K562 (cell line): ENCODE measurements at regions not wholly inside any gene's neighbourhood (a gene's known extent, or its start where the extent isn't known, plus 50 kb on each side); places are given as distances from the start of the nearest gene placed in this dataset.
A peak's percentile ranks its signal among the peaks of the same experiment; 100 is the strongest.

Source experiments
- CCNT2 ChIP-seq: IDR thresholded peaks from 2 replicates; pipeline ENCODE4 v1.6.1; 2011; ENCODE audit warnings: borderline replicate concordance, low read depth, mild to moderate bottlenecking, moderate library complexity, mixed read lengths, low read length; ENCODE audit not compliant: insufficient read length; ENCODE audit errors: extremely low read depth
- CHD2 ChIP-seq: IDR thresholded peaks from 2 replicates; pipeline ENCODE4 v1.6.1; 2011; ENCODE audit warnings: low read depth, low read length
- DPF2 ChIP-seq: fragments of 450-650 bp; IDR thresholded peaks from 2 replicates; pipeline ENCODE4 v1.6.1; 2016
- MAFK ChIP-seq: IDR thresholded peaks from 2 replicates; pipeline ENCODE4 v1.6.1; 2011; ENCODE audit warnings: low read length, improper control_type of control experiment
- POLR2H ChIP-seq: IDR thresholded peaks from 2 replicates; pipeline ENCODE4 v1.6.1; 2016; ENCODE audit warnings: missing genetic modification characterization, low read depth, mild to moderate bottlenecking, control low read depth, missing compliant biosample characterization, moderate library complexity
- POLR3G ChIP-seq: IDR thresholded peaks from 2 replicates; pipeline ENCODE4 v1.6.1; 2011; ENCODE audit not compliant: insufficient read length, insufficient replicate concordance; ENCODE audit errors: extremely low read depth
- RBM34 ChIP-seq: fragments of 200-400 bp; formaldehyde crosslinking; IDR thresholded peaks from 2 replicates; pipeline ENCODE4 v1.6.1; 2018; ENCODE audit warnings: low read length, borderline replicate concordance; ENCODE audit not compliant: insufficient read depth
- SIN3B ChIP-seq: fragments of 450-650 bp; IDR thresholded peaks from 2 replicates; pipeline ENCODE4 v1.6.1; 2017; ENCODE audit warnings: low read depth, mild to moderate bottlenecking, moderate library complexity
- STAG1 ChIP-seq: sonication (generic); formaldehyde crosslinking; IDR thresholded peaks from 2 replicates; pipeline ENCODE4 v1.5.0; 2020; ENCODE audit warnings: missing genetic modification reagents, borderline replicate concordance
- TAF7 ChIP-seq: fragments of 450-650 bp; IDR thresholded peaks from 2 replicates; pipeline ENCODE4 v1.6.1; 2016; ENCODE audit warnings: missing genetic modification characterization, missing compliant biosample characterization
- TCFL5 ChIP-seq: fragments of 250-450 bp; sonication (Bioruptor Pico); conservative IDR thresholded peaks from 2 replicates; pipeline ENCODE4 v1.6.1; 2021; ENCODE audit warnings: mild to moderate bottlenecking, moderate library complexity, matching md5 sums
- TGIF2 ChIP-seq: sonication (generic); formaldehyde crosslinking; IDR thresholded peaks from 2 replicates; pipeline ENCODE4 v1.8.1; 2022; ENCODE audit warnings: mild to moderate bottlenecking, missing genetic modification reagents, moderate library complexity
- ZC3H11A ChIP-seq: IDR thresholded peaks from 2 replicates; pipeline ENCODE4 v1.6.1; 2012; ENCODE audit warnings: low read depth, low read length, improper control_type of control experiment
- ZFX ChIP-seq: sonication (generic); formaldehyde crosslinking; IDR thresholded peaks from 2 replicates; pipeline ENCODE4 v1.8.0; 2022; ENCODE audit warnings: mild to moderate bottlenecking, missing genetic modification reagents, moderate library complexity
- ZNF212 ChIP-seq: fragments of 450-650 bp; formaldehyde crosslinking; IDR thresholded peaks from 2 replicates; pipeline ENCODE4 v1.4.0; 2020; ENCODE audit warnings: mild to moderate bottlenecking
- ZNF431 ChIP-seq: sonication (generic); formaldehyde crosslinking; IDR thresholded peaks from 2 replicates; pipeline ENCODE4 v1.8.0; 2022; ENCODE audit warnings: mild to moderate bottlenecking, missing genetic modification reagents
- ZNF668 ChIP-seq: fragments of 250-450 bp; sonication (Bioruptor Pico); IDR thresholded peaks from 2 replicates; pipeline ENCODE4 v1.8.0; 2022; ENCODE audit warnings: mild to moderate bottlenecking, inconsistent platforms
- TF ChIP-seq, protein P1 (sequence below): sonication (generic); formaldehyde crosslinking; IDR thresholded peaks from 2 replicates; pipeline ENCODE4 v1.8.0; 2022; ENCODE audit warnings: mild to moderate bottlenecking, missing genetic modification reagents
- TF ChIP-seq, protein P2 (sequence below), 2 experiments: fragments of 450-650 bp; conservative IDR thresholded peaks; 2 replicates each; pipeline ENCODE4 v1.6.1; 2017; ENCODE audit warnings: mild to moderate bottlenecking in 2 of 2, moderate library complexity in 2 of 2
- TF ChIP-seq, protein P3 (sequence below): fragments of 450-650 bp; formaldehyde crosslinking; conservative IDR thresholded peaks from 2 replicates; pipeline ENCODE4 v1.4.0; 2022; ENCODE audit warnings: mild to moderate bottlenecking, missing genetic modification characterization
- TF ChIP-seq, protein P4 (sequence below): fragments of 450-650 bp; formaldehyde crosslinking; IDR thresholded peaks from 2 replicates; pipeline ENCODE4 v1.4.0; 2020; ENCODE audit warnings: mild to moderate bottlenecking, moderate library complexity
- TF ChIP-seq, protein P5 (sequence below): conservative IDR thresholded peaks from 2 replicates; pipeline ENCODE4 v1.6.1; 2011; ENCODE audit warnings: low read depth, mild to moderate bottlenecking, low read length; ENCODE audit not compliant: control insufficient read depth

DNA sequence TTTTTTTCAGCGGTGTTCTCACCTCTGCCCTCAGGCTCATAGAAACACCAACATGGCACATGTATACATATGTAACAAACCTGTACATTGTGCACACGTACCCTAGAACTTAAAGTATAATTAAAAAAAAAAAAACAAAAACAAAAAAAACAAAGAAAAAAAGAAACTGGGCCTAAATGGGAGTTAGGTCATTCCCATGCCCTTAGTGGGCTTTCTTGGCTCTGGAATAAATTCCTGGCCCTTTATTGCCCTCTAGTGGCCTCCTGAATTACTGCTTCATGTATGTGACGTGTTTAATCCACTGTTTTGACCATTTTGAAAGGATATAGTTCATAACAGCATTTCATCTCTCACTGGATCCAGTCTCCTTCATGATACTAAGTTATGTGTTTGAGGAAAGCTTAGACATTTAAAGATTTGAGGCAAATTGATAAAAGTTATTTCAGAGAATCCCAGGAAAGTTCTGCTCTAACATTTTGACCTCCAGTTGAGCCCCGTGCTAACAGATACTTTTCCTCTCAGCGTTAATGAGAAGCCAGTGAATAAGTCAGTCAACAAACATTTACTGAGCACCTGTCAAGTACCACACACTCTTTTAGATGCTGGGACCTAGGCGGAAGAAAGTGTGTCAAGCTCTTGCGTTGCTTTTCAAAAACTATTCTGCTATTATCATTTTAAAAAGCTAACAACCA is 54.7 kb upstream of the SYPL1 start (continued):
- TF ChIP-seq STAG1 (CRISPR knock-in tag) (peak; percentile 58; the same call in 1 of the 2 replicates), DPF2 (no peak), ZNF212 (CRISPR knock-in tag) (no peak), SIN3B (no peak), ZNF431 (CRISPR knock-in tag) (no peak), TAF7 (tag) (no peak), MAFK (peak; percentile 17; the same call in 1 of the 2 replicates), TGIF2 (CRISPR knock-in tag) (no peak), POLR3G (no peak), ZNF668 (CRISPR knock-in tag) (no peak), TCFL5 (CRISPR knock-in tag) (no peak), CCNT2 (no peak), POLR2H (tag) (no peak), CHD2 (no peak), RBM34 (no peak), ZC3H11A (no peak), ZFX (CRISPR knock-in tag) (no peak)
- TF ChIP-seq, protein P1, sequence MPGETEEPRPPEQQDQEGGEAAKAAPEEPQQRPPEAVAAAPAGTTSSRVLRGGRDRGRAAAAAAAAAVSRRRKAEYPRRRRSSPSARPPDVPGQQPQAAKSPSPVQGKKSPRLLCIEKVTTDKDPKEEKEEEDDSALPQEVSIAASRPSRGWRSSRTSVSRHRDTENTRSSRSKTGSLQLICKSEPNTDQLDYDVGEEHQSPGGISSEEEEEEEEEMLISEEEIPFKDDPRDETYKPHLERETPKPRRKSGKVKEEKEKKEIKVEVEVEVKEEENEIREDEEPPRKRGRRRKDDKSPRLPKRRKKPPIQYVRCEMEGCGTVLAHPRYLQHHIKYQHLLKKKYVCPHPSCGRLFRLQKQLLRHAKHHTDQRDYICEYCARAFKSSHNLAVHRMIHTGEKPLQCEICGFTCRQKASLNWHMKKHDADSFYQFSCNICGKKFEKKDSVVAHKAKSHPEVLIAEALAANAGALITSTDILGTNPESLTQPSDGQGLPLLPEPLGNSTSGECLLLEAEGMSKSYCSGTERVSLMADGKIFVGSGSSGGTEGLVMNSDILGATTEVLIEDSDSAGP = no peak
- TF ChIP-seq, protein P2, sequence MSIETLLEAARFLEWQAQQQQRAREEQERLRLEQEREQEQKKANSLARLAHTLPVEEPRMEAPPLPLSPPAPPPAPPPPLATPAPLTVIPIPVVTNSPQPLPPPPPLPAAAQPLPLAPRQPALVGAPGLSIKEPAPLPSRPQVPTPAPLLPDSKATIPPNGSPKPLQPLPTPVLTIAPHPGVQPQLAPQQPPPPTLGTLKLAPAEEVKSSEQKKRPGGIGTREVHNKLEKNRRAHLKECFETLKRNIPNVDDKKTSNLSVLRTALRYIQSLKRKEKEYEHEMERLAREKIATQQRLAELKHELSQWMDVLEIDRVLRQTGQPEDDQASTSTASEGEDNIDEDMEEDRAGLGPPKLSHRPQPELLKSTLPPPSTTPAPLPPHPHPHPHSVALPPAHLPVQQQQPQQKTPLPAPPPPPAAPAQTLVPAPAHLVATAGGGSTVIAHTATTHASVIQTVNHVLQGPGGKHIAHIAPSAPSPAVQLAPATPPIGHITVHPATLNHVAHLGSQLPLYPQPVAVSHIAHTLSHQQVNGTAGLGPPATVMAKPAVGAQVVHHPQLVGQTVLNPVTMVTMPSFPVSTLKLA (conservative IDR thresholded peaks at IDR 0.05) = no peak
- TF ChIP-seq, protein P3, sequence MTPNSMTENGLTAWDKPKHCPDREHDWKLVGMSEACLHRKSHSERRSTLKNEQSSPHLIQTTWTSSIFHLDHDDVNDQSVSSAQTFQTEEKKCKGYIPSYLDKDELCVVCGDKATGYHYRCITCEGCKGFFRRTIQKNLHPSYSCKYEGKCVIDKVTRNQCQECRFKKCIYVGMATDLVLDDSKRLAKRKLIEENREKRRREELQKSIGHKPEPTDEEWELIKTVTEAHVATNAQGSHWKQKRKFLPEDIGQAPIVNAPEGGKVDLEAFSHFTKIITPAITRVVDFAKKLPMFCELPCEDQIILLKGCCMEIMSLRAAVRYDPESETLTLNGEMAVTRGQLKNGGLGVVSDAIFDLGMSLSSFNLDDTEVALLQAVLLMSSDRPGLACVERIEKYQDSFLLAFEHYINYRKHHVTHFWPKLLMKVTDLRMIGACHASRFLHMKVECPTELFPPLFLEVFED = no peak
- TF ChIP-seq, protein P4, sequence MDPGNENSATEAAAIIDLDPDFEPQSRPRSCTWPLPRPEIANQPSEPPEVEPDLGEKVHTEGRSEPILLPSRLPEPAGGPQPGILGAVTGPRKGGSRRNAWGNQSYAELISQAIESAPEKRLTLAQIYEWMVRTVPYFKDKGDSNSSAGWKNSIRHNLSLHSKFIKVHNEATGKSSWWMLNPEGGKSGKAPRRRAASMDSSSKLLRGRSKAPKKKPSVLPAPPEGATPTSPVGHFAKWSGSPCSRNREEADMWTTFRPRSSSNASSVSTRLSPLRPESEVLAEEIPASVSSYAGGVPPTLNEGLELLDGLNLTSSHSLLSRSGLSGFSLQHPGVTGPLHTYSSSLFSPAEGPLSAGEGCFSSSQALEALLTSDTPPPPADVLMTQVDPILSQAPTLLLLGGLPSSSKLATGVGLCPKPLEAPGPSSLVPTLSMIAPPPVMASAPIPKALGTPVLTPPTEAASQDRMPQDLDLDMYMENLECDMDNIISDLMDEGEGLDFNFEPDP (CRISPR knock-in tag) = no peak
- TF ChIP-seq, protein P5, sequence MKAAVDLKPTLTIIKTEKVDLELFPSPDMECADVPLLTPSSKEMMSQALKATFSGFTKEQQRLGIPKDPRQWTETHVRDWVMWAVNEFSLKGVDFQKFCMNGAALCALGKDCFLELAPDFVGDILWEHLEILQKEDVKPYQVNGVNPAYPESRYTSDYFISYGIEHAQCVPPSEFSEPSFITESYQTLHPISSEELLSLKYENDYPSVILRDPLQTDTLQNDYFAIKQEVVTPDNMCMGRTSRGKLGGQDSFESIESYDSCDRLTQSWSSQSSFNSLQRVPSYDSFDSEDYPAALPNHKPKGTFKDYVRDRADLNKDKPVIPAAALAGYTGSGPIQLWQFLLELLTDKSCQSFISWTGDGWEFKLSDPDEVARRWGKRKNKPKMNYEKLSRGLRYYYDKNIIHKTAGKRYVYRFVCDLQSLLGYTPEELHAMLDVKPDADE = no peak
